ENCODE measurements at regions not wholly inside any gene's neighbourhood (a gene's known extent, or its start where the extent isn't known, plus 50 kb on each side); places are given as distances from the start of the nearest gene placed in this dataset.

DNA sequence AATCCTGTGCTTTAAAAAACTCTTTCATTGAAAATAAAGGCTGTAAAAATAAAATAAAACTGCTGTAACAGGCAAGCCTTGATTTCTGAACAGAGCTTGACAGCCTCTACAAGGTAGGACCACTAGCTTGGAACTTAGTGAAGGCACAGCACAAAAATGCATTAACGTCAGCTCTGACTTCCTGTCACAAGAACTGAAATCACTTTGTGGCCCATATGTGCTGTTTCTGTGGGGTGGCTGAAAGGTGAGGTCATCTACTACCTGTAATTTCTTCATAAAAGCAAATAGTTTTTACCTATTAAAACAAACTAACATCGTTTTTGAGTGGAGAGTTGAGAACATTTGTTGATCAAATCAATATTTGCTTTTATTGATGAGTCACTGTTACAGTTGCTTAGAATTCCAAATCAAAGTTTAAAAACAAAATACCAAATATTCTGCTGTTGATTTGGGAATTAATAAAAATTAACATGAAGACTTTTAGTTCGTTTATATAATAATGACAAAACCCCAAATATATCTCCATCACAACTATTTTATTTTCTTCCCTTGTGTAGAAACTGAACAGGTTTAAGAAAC lies 1034.1 kb downstream of the MCTP2 start:
- H3K4me3 ChIP-seq (ENCODE audit: low read depth, low read length), result no peak overlapping the region
- FAIRE-seq (no peak), DNase-seq (ENCODE audit: low read depth) (peak; percentile 22)
- TF ChIP-seq CTCF (IDR thresholded peaks at IDR 0.05; ENCODE audit: insufficient read depth, low read length, severe bottlenecking), result no peak
- H3K36me3 ChIP-seq (ENCODE audit: control insufficient read depth, insufficient read depth, low read length), result no peaks in the 10 kb centered on the region
- no peaks in the 10 kb centered on the region for H3K27me3 ChIP-seq (ENCODE audit: control insufficient read depth, insufficient read depth, low read length)

DNA sequence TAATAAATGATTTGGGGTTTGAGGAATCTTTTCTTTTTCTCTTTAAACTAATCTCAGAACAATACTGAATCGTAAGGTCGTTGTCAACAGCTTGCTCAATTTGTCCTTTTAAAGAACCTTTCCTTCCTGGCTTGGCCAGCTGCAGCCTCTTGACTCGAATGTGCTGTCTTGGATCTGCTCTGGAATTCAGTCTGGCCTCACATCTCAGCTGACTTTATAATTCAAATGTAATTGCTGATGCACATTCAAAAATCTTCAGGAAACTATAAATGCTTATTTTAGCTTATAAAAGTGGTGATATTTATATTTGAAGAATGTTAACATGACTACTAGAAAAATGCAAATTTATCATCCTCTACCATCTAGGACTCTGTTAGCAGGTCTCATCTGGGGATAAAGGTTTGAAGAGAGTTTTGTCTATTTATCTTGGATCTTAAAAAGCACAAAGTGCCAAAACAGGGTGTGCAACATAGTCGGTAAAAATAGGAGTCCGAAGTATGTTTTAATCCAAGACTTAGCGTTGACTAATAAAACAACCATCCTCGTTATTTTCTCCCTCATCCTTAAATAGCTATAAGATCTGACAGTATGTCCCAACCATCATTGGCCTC lies 1035.2 kb downstream of the MCTP2 start:
- DNase-seq (ENCODE audit: low read depth), result no peak
- TF ChIP-seq CTCF (IDR thresholded peaks at IDR 0.05; ENCODE audit: insufficient read depth, low read length, severe bottlenecking), result no peak
- Histone ChIP-seq H3K27me3 (ENCODE audit: control insufficient read depth, insufficient read depth, low read length) (no peaks in the 10 kb centered on the region), H3K36me3 (ENCODE audit: control insufficient read depth, insufficient read depth, low read length) (no peaks in the 10 kb centered on the region), H3K4me3 (ENCODE audit: low read depth, low read length) (no peak overlapping the region)
- no peak for FAIRE-seq

- no peak for FAIRE-seq
- no peak overlapping the region for H3K4me3 ChIP-seq (ENCODE audit: low read depth, low read length)
- no peak for DNase-seq (ENCODE audit: low read depth)
Observed at GRCh38 chr15:95267481-95267880, 1036.1 kb downstream of the MCTP2 start.

DNA sequence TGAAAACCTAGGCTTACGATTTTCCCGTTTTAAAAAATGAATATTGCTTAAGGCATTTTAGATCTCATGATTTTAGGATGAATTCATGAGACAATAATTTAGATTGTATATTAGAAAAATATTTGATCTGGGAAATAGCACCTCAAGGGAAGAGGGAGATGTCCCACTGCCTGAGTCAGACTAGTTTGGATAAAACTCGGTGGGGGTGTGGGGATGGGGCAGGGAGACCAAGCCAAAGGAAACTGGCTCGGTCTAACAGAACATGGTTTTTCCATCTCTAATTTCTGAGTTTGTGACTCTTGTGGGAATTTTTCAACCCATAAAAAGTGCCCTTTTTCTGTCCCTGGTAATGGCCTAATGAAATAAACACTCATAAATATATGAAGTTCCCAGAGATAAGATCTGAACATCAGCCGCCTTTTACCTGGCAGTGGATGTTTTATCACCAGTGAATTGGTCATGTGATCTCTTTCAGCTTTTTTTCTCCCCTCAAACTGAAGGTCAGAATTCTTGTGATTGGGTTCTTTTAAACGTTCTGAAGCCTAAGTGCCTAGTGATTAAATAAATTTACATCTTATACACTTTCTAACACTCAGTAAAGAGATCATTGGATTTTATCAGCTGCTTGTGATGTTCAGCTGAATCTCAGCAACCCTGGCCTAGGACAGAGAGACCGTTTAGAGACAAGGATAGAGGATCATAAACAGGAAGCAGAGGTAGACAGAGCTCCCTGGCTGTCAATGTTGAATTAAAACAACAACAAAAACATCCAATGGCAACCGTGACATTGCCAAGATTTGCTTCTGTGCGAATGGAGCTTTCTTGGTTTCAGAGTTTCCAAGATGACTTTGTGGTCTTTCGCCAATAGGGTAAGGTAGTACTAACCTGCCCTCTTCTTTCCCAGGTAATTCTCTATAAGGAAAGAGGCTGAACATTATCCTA lies 1038.2 kb downstream of the MCTP2 start:
- Histone ChIP-seq H3K27me3 (ENCODE audit: control insufficient read depth, insufficient read depth, low read length) (no peaks in the 10 kb centered on the region), H3K4me3 (ENCODE audit: low read depth, low read length) (no peak overlapping the region), H3K36me3 (ENCODE audit: control insufficient read depth, insufficient read depth, low read length) (no peaks in the 10 kb centered on the region)
- no peak for TF ChIP-seq CTCF (IDR thresholded peaks at IDR 0.05; ENCODE audit: insufficient read depth, low read length, severe bottlenecking)
- FAIRE-seq, result no peak
- no peak for DNase-seq (ENCODE audit: low read depth)

More at GRCh38 chr15:95267481-95267880, 1036.1 kb downstream of the MCTP2 start:
- H3K36me3 ChIP-seq (ENCODE audit: control insufficient read depth, insufficient read depth, low read length), result no peaks in the 10 kb centered on the region
- no peaks in the 10 kb centered on the region for H3K27me3 ChIP-seq (ENCODE audit: control insufficient read depth, insufficient read depth, low read length)
- TF ChIP-seq CTCF (IDR thresholded peaks at IDR 0.05; ENCODE audit: insufficient read depth, low read length, severe bottlenecking), result no peak

GRCh38 chr15:95274101-95274500 lies 1042.7 kb downstream of the MCTP2 start:
- Histone ChIP-seq H3K36me3 (ENCODE audit: control insufficient read depth, insufficient read depth, low read length) (no peaks in the 10 kb centered on the region), H3K27me3 (ENCODE audit: control insufficient read depth, insufficient read depth, low read length) (no peaks in the 10 kb centered on the region), H3K4me3 (ENCODE audit: low read depth, low read length) (no peak overlapping the region)
- no peak for FAIRE-seq
- no peak for TF ChIP-seq CTCF (IDR thresholded peaks at IDR 0.05; ENCODE audit: insufficient read depth, low read length, severe bottlenecking)
- no peak for DNase-seq (ENCODE audit: low read depth)
